ENCODE measurements at regions not wholly inside any gene's neighbourhood (a gene's known extent, or its start where the extent isn't known, plus 50 kb on each side); places are given as distances from the start of the nearest gene placed in this dataset.

GRCh38 chr6:169955731-169956437, 204.5 kb downstream of the ERMARD start:
- DNase-seq (ENCODE audit: low read depth in 2 of 2): no peak

GRCh38 chr6:169954977-169955376, 203.6 kb downstream of the ERMARD start:
- no peak for DNase-seq (ENCODE audit: low read depth in 2 of 2)

GRCh38 chr6:169953686-169954085, 202.3 kb downstream of the ERMARD start:
- DNase-seq (ENCODE audit: low read depth in 2 of 2): no peak

GRCh38 chr6:169950558-169950957, 199.1 kb downstream of the ERMARD start:
- no peak for DNase-seq (ENCODE audit: low read depth in 2 of 2)

GRCh38 chr6:169949511-169950097, 198.2 kb downstream of the ERMARD start:
- DNase-seq (ENCODE audit: low read depth in 2 of 2): no peak

GRCh38 chr6:169946971-169947370, 195.5 kb downstream of the ERMARD start:
- DNase-seq (ENCODE audit: low read depth in 2 of 2): no peak

- no peak for DNase-seq (ENCODE audit: low read depth in 2 of 2)
These were observed 193.7 kb downstream of the ERMARD start for GRCh38 chr6:169945117-169945516.

- DNase-seq (ENCODE audit: low read depth in 2 of 2): no peak
These were observed 193.0 kb downstream of the ERMARD start for GRCh38 chr6:169944415-169944814.

GRCh38 chr6:169944061-169944337, 192.6 kb downstream of the ERMARD start:
- DNase-seq (ENCODE audit: low read depth in 2 of 2): no peak

GRCh38 chr6:169943241-169944060, 192.0 kb downstream of the ERMARD start:
- no peak for DNase-seq (ENCODE audit: low read depth in 2 of 2)

- no peak for DNase-seq (ENCODE audit: low read depth in 2 of 2)
These were observed 190.8 kb downstream of the ERMARD start for GRCh38 chr6:169942173-169942572.

GRCh38 chr6:169940481-169941271, 189.3 kb downstream of the ERMARD start:
- DNase-seq (ENCODE audit: low read depth in 2 of 2): no peak

- DNase-seq (ENCODE audit: low read depth in 2 of 2): no peak
These were observed 188.2 kb downstream of the ERMARD start for GRCh38 chr6:169939554-169940164.

GRCh38 chr6:169938731-169939130, 187.3 kb downstream of the ERMARD start:
- DNase-seq (ENCODE audit: low read depth in 2 of 2): no peak

GRCh38 chr6:169938262-169938701, 186.9 kb downstream of the ERMARD start:
- DNase-seq (ENCODE audit: low read depth in 2 of 2): no peak

GRCh38 chr6:169937389-169938261, 186.2 kb downstream of the ERMARD start:
- DNase-seq (ENCODE audit: low read depth in 2 of 2): no peak

GRCh38 chr6:169936355-169936975, 185.0 kb downstream of the ERMARD start:
- no peak for DNase-seq (ENCODE audit: low read depth in 2 of 2)

- no peak for DNase-seq (ENCODE audit: low read depth in 2 of 2)
These were observed 184.4 kb downstream of the ERMARD start for GRCh38 chr6:169935861-169936260.

- DNase-seq (ENCODE audit: low read depth in 2 of 2): no peak
These were observed 183.9 kb downstream of the ERMARD start for GRCh38 chr6:169935348-169935718.

GRCh38 chr6:169934699-169935347, 183.4 kb downstream of the ERMARD start:
- DNase-seq (ENCODE audit: low read depth in 2 of 2): no peak

All from stimulated activated CD8-positive, alpha-beta memory T cell treated with anti-CD3 and anti-CD28 coated beads, Interleukin-2, amount 100 ng/mL, for 48 hours (primary cell).